ENCODE measurements at regions not wholly inside any gene's neighbourhood (a gene's known extent, or its start where the extent isn't known, plus 50 kb on each side); places are given as distances from the start of the nearest gene placed in this dataset.

- no peak for TF ChIP-seq MYC (IDR thresholded peaks at IDR 0.05; ENCODE audit: low read depth, low read length)
- no peak for TF ChIP-seq MYC (CRISPR knock-in tag; IDR thresholded peaks at IDR 0.05; ENCODE audit: borderline replicate concordance, low read depth)
- TF ChIP-seq ESRRA (IDR thresholded peaks at IDR 0.05; ENCODE audit: borderline replicate concordance, low read depth): no peak
- no peak for TF ChIP-seq MCM5 (IDR thresholded peaks at IDR 0.05; ENCODE audit: low read depth)
- no peak for TF ChIP-seq REST (IDR thresholded peaks at IDR 0.05; ENCODE audit: borderline replicate concordance)
- TF ChIP-seq REST (CRISPR knock-in tag; IDR thresholded peaks at IDR 0.05; ENCODE audit: low read depth): no peak
Observed at GRCh38 chr13:89982407-89983095, 1364.9 kb upstream of the MIR17HG start.

All from K562 (cell line).